Stromal cell of bone marrow (primary cell): ENCODE measurements at regions not wholly inside any gene's neighbourhood (a gene's known extent, or its start where the extent isn't known, plus 50 kb on each side); places are given as distances from the start of the nearest gene placed in this dataset.

ENCODE experiments used
- DNase-seq: peaks from one replicate; pipeline ENCODE4 v3.0.0-alpha.2; 2012; ENCODE audit warnings: low read depth

GRCh38 chrX:51437521-51437920 is 58.9 kb downstream of the NUDT11 start:
- DNase-seq = no peak

GRCh38 chrX:51435101-51435500 is 61.3 kb downstream of the NUDT11 start:
- DNase-seq = no peak

GRCh38 chrX:51421972-51422597 is 74.3 kb downstream of the NUDT11 start:
- no peak for DNase-seq

- DNase-seq = peak; percentile 18
Observed at GRCh38 chrX:51420610-51421009, 75.8 kb downstream of the NUDT11 start.

- DNase-seq = no peak
Observed at GRCh38 chrX:51408462-51408861, 75.8 kb downstream of the NUDT10 start.

- DNase-seq = no peak
Observed at GRCh38 chrX:51407520-51408409, 75.1 kb downstream of the NUDT10 start.

- no peak for DNase-seq
Observed at GRCh38 chrX:51406688-51407519, 74.3 kb downstream of the NUDT10 start.

- DNase-seq = no peak
Observed at GRCh38 chrX:51404445-51404844, 71.8 kb downstream of the NUDT10 start.

- DNase-seq = no peak
Observed at GRCh38 chrX:51395810-51396728, 63.4 kb downstream of the NUDT10 start.

- DNase-seq = no peak
Observed at GRCh38 chrX:51395480-51395809, 62.8 kb downstream of the NUDT10 start.
